Panc1 (cell line): ENCODE measurements at regions not wholly inside any gene's neighbourhood (a gene's known extent, or its start where the extent isn't known, plus 50 kb on each side); places are given as distances from the start of the nearest gene placed in this dataset.

Experiments used
- ATAC-seq: fragments of 200-7000 bp; cut with Tn5 transposase; 2 replicates; pipeline ENCODE4 v1.9.1; 2020; ENCODE audit warnings: mild to moderate bottlenecking, moderate library complexity
- BruUV-seq: library from RNA; stranded (reverse); fragments of 400-500 nt; replicated peaks from 2 replicates; lab custom pipeline; 2021; lab: Mats Ljungman, UMichigan
- CTCF ChIA-PET: fragments of 300-600 bp; sonication (Branson Sonifier 250); formaldehyde crosslinking; loops from one replicate; lab custom pipeline; 2022; ENCODE audit warnings: antibody characterized with exemption; lab: Charles Lee
- POLR2A ChIA-PET: fragments of 300-600 bp; sonication (Branson Sonifier 250); formaldehyde crosslinking; loops from one replicate; lab custom pipeline; 2022; ENCODE audit warnings: antibody characterized with exemption; lab: Charles Lee
- DNase-seq: peaks from one replicate; pipeline ENCODE4 v3.0.0-alpha.2; 2010; ENCODE audit warnings: low read depth, low spot score
- H3K27ac ChIP-seq: 2 replicates; pipeline ENCODE4 v1.5.1; 2011; ENCODE audit warnings: mild to moderate bottlenecking, low read length, inconsistent platforms
- H3K27me3 ChIP-seq: fragments of 200-500 bp; sonication (Bioruptor generic); 2 replicates; pipeline ENCODE4 v1.6.0; 2014; ENCODE audit warnings: low read length, inconsistent platforms; ENCODE audit not compliant: control insufficient read depth, insufficient read depth
- H3K36me3 ChIP-seq: fragments of 200-500 bp; sonication (Bioruptor generic); 2 replicates; pipeline ENCODE4 v1.5.1; 2014; ENCODE audit warnings: inconsistent platforms, mild to moderate bottlenecking, low read length, moderate library complexity; ENCODE audit not compliant: control insufficient read depth, insufficient read depth
- H3K4me1 ChIP-seq: 2 replicates; pipeline ENCODE4 v1.5.1; 2011; ENCODE audit warnings: inconsistent platforms, mild to moderate bottlenecking, low read length, moderate library complexity; ENCODE audit not compliant: control insufficient read depth, insufficient read depth
- H3K4me3 ChIP-seq, 2 experiments: 2 replicates each; pipeline ENCODE4 v1.5.1; 2011 to 2012; ENCODE audit warnings: low read depth in 2 of 2, low read length in 2 of 2, mild to moderate bottlenecking in 2 of 2, inconsistent platforms in 1 of 2, moderate library complexity in 1 of 2
- H3K9me3 ChIP-seq: fragments of 200-500 bp; sonication (Bioruptor generic); 2 replicates; pipeline ENCODE4 v1.5.1; 2014; ENCODE audit warnings: low read depth, mild to moderate bottlenecking, inconsistent platforms, low read length, moderate library complexity; ENCODE audit not compliant: control insufficient read depth, insufficient read depth
- CTCF ChIP-seq: fragments of 450-650 bp; IDR thresholded peaks from 2 replicates; pipeline ENCODE4 v1.5.1; 2017; ENCODE audit warnings: mild to moderate bottlenecking
- POLR2AphosphoS5 ChIP-seq: IDR thresholded peaks from 2 replicates; pipeline ENCODE4 v1.6.1; 2012; ENCODE audit warnings: mild to moderate bottlenecking, low read depth, low read length, moderate library complexity
- REST ChIP-seq, 2 experiments: IDR thresholded peaks; 2 replicates each; pipeline ENCODE4 v1.6.1; 2011 to 2012; ENCODE audit warnings: low read depth in 2 of 2, control low read depth in 1 of 2, low read length in 1 of 2, mild to moderate bottlenecking in 1 of 2, moderate library complexity in 1 of 2; ENCODE audit not compliant: insufficient read depth in 1 of 2
- SIN3A ChIP-seq: IDR thresholded peaks from 2 replicates; pipeline ENCODE4 v1.6.1; 2012; ENCODE audit warnings: low read depth, mild to moderate bottlenecking, low read length, moderate library complexity, borderline replicate concordance; ENCODE audit not compliant: insufficient read depth
- TCF7L2 ChIP-seq: IDR thresholded peaks from 2 replicates; pipeline ENCODE4 v1.6.1; 2011; ENCODE audit warnings: mild to moderate bottlenecking, low read depth, low read length, inconsistent platforms
- in situ Hi-C: cut with HindIII; loops from 2 replicates; pipeline ENCODE4 v1.10.0; 2016; ENCODE audit warnings: low sequenced_read_pairs, low pct_unique_long_range_greater_than_20kb
- intact Hi-C: fragments of 100-400 bp; cut with micrococcal nuclease; formaldehyde crosslinking; loops from one replicate; pipeline ENCODE4 v1.10.0; 2022; ENCODE audit not compliant: unreplicated experiment

GRCh38 chr15:70169147-70169546 is 71.4 kb upstream of the TLE3 start:
- ATAC-seq, result no peak
- no peaks in the 10 kb centered on the region for H3K27me3 ChIP-seq
- intact Hi-C loops, result no loop called here
- H3K4me3 ChIP-seq, result no peak overlapping the region
- in situ Hi-C loops, result no loop called here
- DNase-seq, result no peak
- ChIA-PET CTCF (no interaction called here), POLR2A (no interaction called here)
- H3K4me1 ChIP-seq, result no peaks in the 10 kb centered on the region
- H3K9me3 ChIP-seq, result no peaks in the 10 kb centered on the region
- TF ChIP-seq SIN3A, result no peak
- TF ChIP-seq POLR2AphosphoS5, result no peak
- no peak for TF ChIP-seq REST (IDR thresholded peaks at IDR 0.05; ENCODE audit: insufficient read depth in 1 of 2, low read depth in 2 of 2, low read length in 1 of 2)
- no peak for TF ChIP-seq CTCF
- TF ChIP-seq TCF7L2, result no peak
- H3K36me3 ChIP-seq, result no peaks in the 10 kb centered on the region
- no TSS peak for BruUV-seq
- H3K27ac ChIP-seq, result no peak overlapping the region

GRCh38 chr15:70167155-70167554 is 69.4 kb upstream of the TLE3 start:
- intact Hi-C loops, result no loop called here
- ChIA-PET CTCF (no interaction called here), POLR2A (no interaction called here)

More at GRCh38 chr15:70167155-70167554, 69.4 kb upstream of the TLE3 start:
- Histone ChIP-seq H3K27ac (no peak overlapping the region), H3K4me1 (no peaks in the 10 kb centered on the region), H3K36me3 (no peaks in the 10 kb centered on the region), H3K9me3 (no peaks in the 10 kb centered on the region), H3K4me3 (no peak overlapping the region), H3K27me3 (no peaks in the 10 kb centered on the region)
- DNase-seq, result no peak
- no peak for ATAC-seq
- TF ChIP-seq SIN3A (no peak), POLR2AphosphoS5 (no peak), CTCF (no peak), TCF7L2 (no peak), REST (IDR thresholded peaks at IDR 0.05; ENCODE audit: insufficient read depth in 1 of 2, low read depth in 2 of 2, low read length in 1 of 2) (no peak)
- in situ Hi-C loops, result no loop called here
- BruUV-seq, result no TSS peak
